B cell (primary cell): ENCODE measurements at regions not wholly inside any gene's neighbourhood (a gene's known extent, or its start where the extent isn't known, plus 50 kb on each side); places are given as distances from the start of the nearest gene placed in this dataset.

Experiments
- ATAC-seq: fragments of 200-7000 bp; cut with Tn5 transposase; one replicate; pipeline ENCODE4 v1.10.0; 2021; ENCODE audit warnings: low read depth, mild to moderate bottlenecking, moderate number of reproducible peaks, moderate library complexity
- CTCF ChIA-PET: fragments of 350-600 bp; sonication (Branson Sonifier 250); formaldehyde crosslinking; loops from one replicate; lab custom pipeline; 2021; ENCODE audit warnings: antibody characterized with exemption, inconsistent platforms; lab: Charles Lee
- POLR2A ChIA-PET: fragments of 350-600 bp; sonication (Branson Sonifier 250); formaldehyde crosslinking; loops from one replicate; lab custom pipeline; 2021; ENCODE audit warnings: antibody characterized with exemption; lab: Charles Lee
- DNase-seq: peaks from one replicate; pipeline ENCODE4 v3.0.0; 2013
- H2AFZ ChIP-seq: 2 replicates; pipeline ENCODE4 v1.6.1; 2012; ENCODE audit warnings: mild to moderate bottlenecking, low read depth, low read length; ENCODE audit not compliant: insufficient read depth, poor library complexity, severe bottlenecking
- H3K27ac ChIP-seq, 2 donors: 1 replicate in 1 of 2; 2 replicates in 1 of 2; pipeline ENCODE4 v1.5.1; 2012 to 2013; ENCODE audit warnings: low read length in 2 of 2, mild to moderate bottlenecking in 2 of 2, moderate library complexity in 1 of 2
- H3K27me3 ChIP-seq, 4 experiments: fragments of 200-600 bp in 1 of 4; sonication (generic) in 1 of 4; replicated peaks in 1 of 4; 1 replicate in 2 of 4; 2 replicates in 2 of 4; pipeline versions ENCODE4 v1.6.1 to v1.7.0; 2013 to 2016; ENCODE audit warnings: low read length in 3 of 4, mild to moderate bottlenecking in 2 of 4, mixed read lengths in 1 of 4, moderate library complexity in 1 of 4; ENCODE audit not compliant: insufficient read depth in 4 of 4, control insufficient read depth in 3 of 4; ENCODE audit errors: control extremely low read depth in 1 of 4
- H3K36me3 ChIP-seq, 2 experiments: replicated peaks in 1 of 2; 1 replicate in 1 of 2; 2 replicates in 1 of 2; pipeline versions ENCODE4 v1.6.1 to v1.7.1; 2013; ENCODE audit warnings: low read length in 1 of 2; ENCODE audit not compliant: insufficient read depth in 2 of 2, control insufficient read depth in 1 of 2; ENCODE audit errors: control extremely low read depth in 1 of 2, extremely low read depth in 1 of 2
- H3K4me1 ChIP-seq, 2 donors: fragments of 200-600 bp in 1 of 2; sonication (generic) in 1 of 2; 1 replicate in 1 of 2; 2 replicates in 1 of 2; pipeline versions ENCODE4 v1.5.1 to v1.6.1; 2013 to 2017; ENCODE audit warnings: low read length in 2 of 2; ENCODE audit not compliant: control insufficient read depth in 2 of 2, insufficient read depth in 2 of 2
- H3K4me2 ChIP-seq: replicated peaks from 2 replicates; pipeline ENCODE3; 2012; ENCODE audit warnings: mild to moderate bottlenecking, low read depth, low read length; ENCODE audit not compliant: poor library complexity, severe bottlenecking
- H3K4me3 ChIP-seq, 5 experiments: fragments of 200-600 bp in 1 of 5; sonication (generic) in 1 of 5; 1 replicate in 3 of 5; 2 replicates in 2 of 5; pipeline versions ENCODE4 v1.5.1 to v1.7.0; 2011 to 2016; ENCODE audit warnings: low read length in 4 of 5, mild to moderate bottlenecking in 4 of 5, low read depth in 2 of 5, control low read depth in 1 of 5, moderate library complexity in 1 of 5; ENCODE audit not compliant: insufficient read depth in 1 of 5; ENCODE audit errors: control extremely low read depth in 1 of 5, extremely low read depth in 1 of 5
- H3K79me2 ChIP-seq: fragments of 200-600 bp; sonication (generic); one replicate; pipeline ENCODE4 v1.6.0; 2016; ENCODE audit warnings: low read length; ENCODE audit not compliant: control insufficient read depth, insufficient read depth
- H3K9ac ChIP-seq: fragments of 200-600 bp; sonication (generic); 2 replicates; pipeline ENCODE4 v1.6.1; 2017; ENCODE audit warnings: mild to moderate bottlenecking, low read length, moderate library complexity
- H3K9me3 ChIP-seq, 3 donors: one replicate each; pipeline versions ENCODE4 v1.6.1 to v1.7.1; 2013; ENCODE audit warnings: low read length in 2 of 3; ENCODE audit not compliant: control insufficient read depth in 2 of 3, insufficient read depth in 1 of 3; ENCODE audit errors: control extremely low read depth in 1 of 3
- H4K20me1 ChIP-seq: 2 replicates; pipeline ENCODE4 v1.6.0; 2012; ENCODE audit warnings: mild to moderate bottlenecking, low read length; ENCODE audit not compliant: insufficient read depth, control insufficient read depth, poor library complexity, severe bottlenecking
- H3K27ac Mint-ChIP-seq: one replicate; pipeline ENCODE4 v1.8.0; 2021; ENCODE audit warnings: mixed read lengths
- H3K27me3 Mint-ChIP-seq: one replicate; pipeline ENCODE4 v1.8.0; 2021; ENCODE audit warnings: mixed read lengths
- H3K4me1 Mint-ChIP-seq: one replicate; pipeline ENCODE4 v1.8.0; 2021; ENCODE audit warnings: mixed read lengths
- H3K4me3 Mint-ChIP-seq: one replicate; pipeline ENCODE4 v1.8.0; 2021; ENCODE audit warnings: mixed read lengths
- H3K9me3 Mint-ChIP-seq: one replicate; pipeline ENCODE4 v1.8.0; 2022; ENCODE audit warnings: mixed read lengths; ENCODE audit not compliant: insufficient read depth
- CTCF ChIP-seq: fragments of 200-600 bp; IDR thresholded peaks from one replicate; pipeline ENCODE4 v1.8.0; 2022; ENCODE audit warnings: antibody characterized with exemption, mild to moderate bottlenecking
- EZH2 ChIP-seq: IDR thresholded peaks from 2 replicates; pipeline ENCODE4 v1.6.1; 2012; ENCODE audit warnings: borderline replicate concordance, low read depth, mild to moderate bottlenecking, moderate library complexity, low read length; ENCODE audit not compliant: insufficient read depth, poor library complexity, severe bottlenecking
- WGBS: methylation state at CpG from one replicate; pipeline ENCODE4 v1.1.5; 2013; ENCODE audit warnings: missing lambda C conversion rate; ENCODE audit not compliant: insufficient coverage; 5-methylcytosine and 5-hydroxymethylcytosine counted together
- intact Hi-C: fragments of 100-400 bp; cut with micrococcal nuclease; formaldehyde crosslinking; loops from one replicate; pipeline ENCODE4 v1.10.0; 2022

DNA sequence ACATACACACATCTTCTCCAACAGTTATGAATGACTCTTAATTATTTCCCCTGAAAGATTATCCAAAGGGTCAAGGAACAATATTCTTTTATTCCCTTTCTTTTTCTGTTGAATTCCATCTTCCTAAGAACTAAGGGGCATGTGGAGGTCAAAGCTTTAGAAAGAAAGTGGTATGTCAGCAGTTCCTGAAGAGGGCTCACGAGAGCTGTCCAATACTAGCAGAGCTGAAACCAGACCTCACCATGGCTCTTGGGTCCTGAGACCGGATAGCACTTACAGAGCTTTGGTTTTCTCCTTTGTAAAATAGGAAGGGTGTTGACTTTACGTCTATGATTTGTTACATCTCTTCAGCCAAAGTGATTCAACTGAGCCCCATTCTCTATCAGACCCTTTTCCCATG is 109.8 kb upstream of the FREM2 start:
- Mint-ChIP-seq H3K27me3 (no peaks in the 10 kb centered on the region), H3K27ac (no peak overlapping the region), H3K4me3 (no peak overlapping the region), H3K9me3 (no peaks in the 10 kb centered on the region), H3K4me1 (no peaks in the 10 kb centered on the region)
- Histone ChIP-seq H3K4me3 (no peak overlapping the region), H3K4me1 (no peaks in the 10 kb centered on the region), H2AFZ (no peak overlapping the region), H3K27me3 (no peaks in the 10 kb centered on the region), H3K4me2 (no peak overlapping the region), H3K9ac (no peak overlapping the region), H3K27ac (no peak overlapping the region), H3K79me2 (no peaks in the 10 kb centered on the region), H3K9me3 (no peaks in the 10 kb centered on the region), H4K20me1 (no peaks in the 10 kb centered on the region), H3K36me3 (no peaks in the 10 kb centered on the region)
- intact Hi-C loops: no loop called here
- no peak for DNase-seq
- CTCF ChIA-PET: no interaction called here
- ATAC-seq: no peak
- WGBS: 71% methylated on average over 1 of the region's 3 CpGs
- POLR2A ChIA-PET: no interaction called here
- no peak for TF ChIP-seq CTCF
- no peak for TF ChIP-seq EZH2

DNA sequence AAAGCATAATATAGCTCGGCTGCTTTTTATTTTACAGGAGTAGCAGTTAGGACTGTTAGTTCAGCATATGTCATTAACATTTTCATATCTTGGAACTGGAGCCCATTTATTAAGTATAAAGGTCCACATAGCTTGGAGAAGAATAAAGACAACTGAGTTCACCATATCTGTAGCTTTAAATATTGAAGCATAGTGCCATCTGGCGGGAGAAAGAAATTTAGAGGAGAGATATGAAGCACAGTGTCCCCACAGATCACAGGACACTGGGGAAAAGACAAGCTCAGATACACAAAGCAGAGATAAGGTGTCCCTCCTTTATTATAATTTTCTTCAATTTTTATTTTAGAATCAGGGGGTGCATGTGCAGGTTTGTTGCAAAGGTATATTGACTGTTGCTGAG is 104.7 kb upstream of the FREM2 start:
- no peak overlapping the region for H3K9ac ChIP-seq
- TF ChIP-seq CTCF: peak; percentile 26
- no peak for TF ChIP-seq EZH2
- no peaks in the 10 kb centered on the region for H3K4me1 ChIP-seq
- no peak overlapping the region for H3K4me3 ChIP-seq
- no peaks in the 10 kb centered on the region for H3K36me3 ChIP-seq
- intact Hi-C loops: no loop called here
- H3K4me1 Mint-ChIP-seq: no peaks in the 10 kb centered on the region
- no peak overlapping the region for H3K27ac Mint-ChIP-seq
- no CpG with 5 or more reads among the region's 2 CpGs for WGBS
- H3K27me3 Mint-ChIP-seq: no peaks in the 10 kb centered on the region
- H3K4me3 Mint-ChIP-seq: no peak overlapping the region
- H3K27ac ChIP-seq: no peak overlapping the region
- H3K9me3 ChIP-seq: no peaks in the 10 kb centered on the region
- no peak for ATAC-seq
- no peak overlapping the region for H3K4me2 ChIP-seq
- no peaks in the 10 kb centered on the region for H3K9me3 Mint-ChIP-seq
- no peak overlapping the region for H2AFZ ChIP-seq
- H3K27me3 ChIP-seq: no peaks in the 10 kb centered on the region
- CTCF ChIA-PET: interaction anchor here (1.0 to 1.2 kb wide), 4 partner anchors 8 to 1508 kb away, joined by 3 to 7 read pairs (median 4); no protein-coding TSS in a partner anchor
- POLR2A ChIA-PET: no interaction called here
- peak; percentile 33 for DNase-seq
- H4K20me1 ChIP-seq: no peaks in the 10 kb centered on the region
- no peaks in the 10 kb centered on the region for H3K79me2 ChIP-seq
